HG03342 (cell line): ENCODE measurements at regions not wholly inside any gene's neighbourhood (a gene's known extent, or its start where the extent isn't known, plus 50 kb on each side); places are given as distances from the start of the nearest gene placed in this dataset.

Experiments used
- ATAC-seq: cut with Tn5 transposase; IDR thresholded peaks from one replicate; pipeline ENCODE4 v1.9.1; 2021; ENCODE audit warnings: mild to moderate bottlenecking, moderate library complexity; ENCODE audit not compliant: unreplicated experiment

DNA sequence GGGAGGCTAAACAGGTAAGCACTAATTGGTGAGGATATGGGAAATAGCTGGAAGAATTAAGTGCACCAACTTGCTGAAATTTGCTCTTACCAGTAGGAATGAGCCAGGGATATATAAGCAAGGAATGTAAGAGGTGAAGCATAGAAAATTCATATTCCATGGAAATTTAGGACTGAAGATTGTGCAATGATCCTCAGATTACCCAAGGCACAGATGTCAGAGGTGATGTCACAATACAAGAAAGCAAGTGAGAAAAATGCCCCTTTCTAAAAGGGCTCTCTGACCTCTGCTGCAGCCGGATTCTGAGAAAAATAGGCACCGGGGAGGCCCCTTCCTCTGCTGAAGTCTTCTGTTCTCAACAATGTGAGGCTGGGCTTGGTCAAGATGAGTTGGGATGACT, 112.3 kb upstream of the ZNF678 start:
- ATAC-seq, result no peak

DNA sequence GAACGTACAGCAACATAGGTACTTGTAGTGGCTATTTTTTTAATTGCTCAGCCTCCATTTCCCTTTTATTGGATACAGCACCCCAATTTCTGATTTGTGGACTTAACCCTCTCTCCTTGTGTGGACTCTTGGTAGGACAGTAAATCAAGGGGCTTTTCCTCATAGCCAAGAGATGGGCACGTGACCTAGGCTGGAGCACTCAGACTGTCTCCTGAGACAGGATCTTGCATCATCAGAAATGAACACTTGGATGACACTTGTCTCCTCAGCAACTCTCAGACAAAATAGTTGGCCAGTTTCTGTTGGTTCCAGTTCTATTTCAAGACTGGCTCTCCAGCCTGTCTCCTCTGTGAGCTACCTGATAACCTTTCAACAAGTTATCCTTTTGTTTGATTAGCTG, 112.9 kb upstream of the ZNF678 start:
- no peak for ATAC-seq

DNA sequence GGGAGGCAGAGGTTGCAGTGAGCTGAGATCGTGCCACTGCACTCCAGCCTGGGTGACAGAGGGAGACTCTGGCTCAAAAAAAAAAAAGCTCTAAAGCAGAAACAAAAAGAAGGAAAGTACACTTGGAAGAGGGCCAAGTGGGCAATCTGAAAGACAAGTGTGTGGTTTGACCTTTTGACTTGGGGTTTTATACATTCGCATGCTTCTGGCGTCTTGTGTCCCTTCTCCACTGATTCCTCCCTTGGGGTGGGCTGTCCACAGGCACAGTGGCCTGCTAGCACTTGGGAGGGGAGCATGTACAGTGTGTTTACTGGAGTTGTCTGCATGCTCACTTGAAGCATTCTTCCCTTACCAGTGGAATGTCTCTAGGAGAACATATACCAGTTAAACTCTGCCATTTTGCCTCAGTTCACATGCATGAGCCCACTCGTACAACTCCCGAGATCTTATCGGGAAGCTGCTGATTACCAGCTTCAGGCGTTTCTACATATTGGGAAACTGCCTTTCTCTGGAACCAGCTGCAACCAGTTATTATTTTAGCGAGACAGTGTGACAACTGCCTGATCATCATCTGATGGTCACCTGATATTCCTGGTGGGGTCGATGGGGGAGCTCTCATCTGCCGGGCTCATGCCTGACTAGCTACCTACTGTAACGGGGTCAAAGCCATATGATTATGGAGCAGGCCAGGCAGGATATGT, 113.5 kb upstream of the ZNF678 start:
- ATAC-seq, result no peak

DNA sequence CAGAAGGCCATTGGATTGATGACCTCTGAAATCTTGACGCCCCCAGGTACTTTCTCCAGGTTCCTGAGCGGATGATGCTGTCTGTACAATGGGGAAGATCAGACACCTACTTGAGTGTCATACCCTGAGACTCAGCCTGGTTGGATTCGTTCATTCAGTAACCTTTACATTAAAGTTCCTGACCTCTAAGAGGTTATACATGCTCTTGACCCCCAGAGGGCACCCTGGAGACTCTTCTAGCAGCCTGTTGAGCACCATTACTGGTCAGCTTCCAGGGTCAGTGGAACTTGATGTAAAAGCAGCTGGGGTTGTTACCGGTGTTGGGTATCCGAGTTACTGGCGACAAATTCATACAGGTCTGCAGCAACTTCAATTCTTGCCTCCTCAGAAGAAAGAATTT, 114.3 kb upstream of the ZNF678 start:
- ATAC-seq, result peak; percentile 64

DNA sequence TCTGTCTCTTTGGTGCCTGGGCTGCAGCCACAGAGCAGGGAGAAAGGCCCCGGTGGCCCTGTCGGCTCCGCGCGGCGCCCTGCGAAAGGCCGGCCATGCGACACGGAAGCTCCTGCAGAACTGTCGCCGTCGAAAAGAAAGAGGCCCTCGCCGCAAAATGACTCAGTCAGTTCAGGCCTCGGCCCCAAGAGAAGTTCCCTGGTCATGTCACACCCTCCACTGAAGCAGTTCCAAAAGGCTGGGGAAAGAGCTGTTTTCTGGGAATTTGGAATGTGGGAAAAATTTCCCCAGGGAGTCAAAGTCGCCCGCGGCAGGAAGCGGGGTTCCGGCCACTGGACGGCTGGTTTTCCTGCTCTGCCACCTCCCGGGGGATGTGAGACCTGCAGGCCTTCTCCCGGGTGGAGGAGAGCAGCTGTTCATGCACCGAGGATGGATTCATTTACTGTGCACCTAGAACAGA, 115.8 kb upstream of the ZNF678 start:
- ATAC-seq, result no peak

DNA sequence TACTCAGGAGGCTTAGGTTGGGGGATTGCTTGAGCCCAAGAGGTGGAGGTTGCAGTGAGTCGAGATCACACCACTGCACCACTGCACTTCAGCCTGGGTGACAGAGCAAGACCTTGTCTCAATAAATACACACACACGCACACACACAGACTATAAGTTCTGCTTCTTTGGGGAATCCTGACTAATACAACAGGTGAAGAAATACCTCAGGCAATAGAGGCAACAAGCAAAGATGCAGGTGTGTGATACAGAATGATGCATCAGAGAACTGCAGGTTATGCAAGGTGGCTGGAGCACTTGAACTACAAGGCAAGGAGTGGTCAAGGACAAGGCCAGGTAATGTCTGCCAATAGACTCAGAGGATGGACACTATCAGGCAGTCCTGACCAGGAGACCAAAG, 117.6 kb upstream of the ZNF678 start:
- no peak for ATAC-seq

DNA sequence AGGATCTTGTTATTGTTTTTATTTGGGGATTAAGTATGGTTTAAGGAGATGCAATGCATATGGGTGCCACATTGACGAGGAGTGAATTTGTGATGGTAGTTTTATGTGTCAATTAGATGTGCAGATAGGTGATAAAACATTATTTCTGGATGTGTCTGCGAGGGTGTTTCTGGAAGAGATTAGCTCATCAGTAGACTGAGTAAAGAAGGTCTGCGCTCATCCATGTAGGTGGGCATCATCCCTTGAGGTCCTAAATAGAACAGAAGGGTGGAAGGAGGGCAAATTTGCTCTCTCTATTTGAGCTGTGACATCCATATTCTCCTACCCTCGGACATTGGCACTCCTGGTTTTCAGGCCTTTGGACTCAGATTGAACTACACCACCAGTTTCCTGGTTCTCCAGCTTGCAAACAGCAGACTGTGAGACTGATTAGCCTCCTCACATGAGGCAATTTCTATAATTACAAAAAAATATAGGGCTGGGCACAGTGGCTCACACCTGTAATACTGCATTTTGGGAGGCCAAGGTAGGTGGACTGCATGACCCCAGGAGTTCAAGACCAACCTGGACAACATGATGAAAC, 118.2 kb upstream of the ZNF678 start:
- ATAC-seq, result no peak

DNA sequence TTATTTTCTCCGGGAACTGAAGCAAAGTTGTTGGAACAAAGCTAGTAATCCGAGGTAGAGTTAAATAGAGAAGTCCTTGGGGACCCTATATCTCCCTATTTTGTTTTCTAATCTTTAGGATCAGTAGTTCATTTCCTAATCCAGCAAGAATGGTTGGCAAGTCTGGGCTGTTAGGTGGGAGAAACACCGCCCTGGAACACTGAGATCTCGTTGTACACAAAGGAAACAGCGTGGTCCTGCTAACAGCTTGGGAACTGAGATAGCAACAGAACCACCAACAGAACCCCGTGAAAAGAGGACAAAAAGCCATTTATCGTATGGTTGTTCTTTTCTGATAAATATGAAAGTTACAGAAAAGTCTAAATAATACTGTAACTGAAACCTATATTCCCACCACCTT, 121.9 kb upstream of the CDC42BPA start:
- no peak for ATAC-seq

DNA sequence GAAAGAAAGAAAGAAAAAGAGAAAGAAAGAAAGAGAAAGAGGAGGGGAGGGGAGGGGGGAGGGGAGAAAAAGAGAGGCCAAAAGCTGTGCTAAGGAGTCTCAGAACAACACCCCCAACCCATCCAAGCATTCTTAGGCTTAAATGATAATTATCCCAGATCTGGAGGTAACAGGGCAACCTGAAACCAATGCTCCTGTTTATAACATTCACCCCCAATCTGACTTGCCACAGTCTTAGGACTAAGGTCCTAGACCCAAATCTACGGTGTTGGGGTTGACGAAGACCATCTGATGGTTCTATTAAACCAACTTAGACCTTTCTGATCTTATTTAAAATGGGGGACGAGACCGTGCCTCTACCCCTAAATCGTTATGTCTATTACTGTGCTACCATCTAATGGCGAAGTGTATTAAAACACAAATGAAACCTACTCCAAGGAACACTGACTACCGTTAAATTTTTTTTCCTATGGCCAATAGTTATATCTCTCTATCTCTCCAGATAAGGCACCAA, 119.3 kb upstream of the CDC42BPA start:
- ATAC-seq, result no peak

DNA sequence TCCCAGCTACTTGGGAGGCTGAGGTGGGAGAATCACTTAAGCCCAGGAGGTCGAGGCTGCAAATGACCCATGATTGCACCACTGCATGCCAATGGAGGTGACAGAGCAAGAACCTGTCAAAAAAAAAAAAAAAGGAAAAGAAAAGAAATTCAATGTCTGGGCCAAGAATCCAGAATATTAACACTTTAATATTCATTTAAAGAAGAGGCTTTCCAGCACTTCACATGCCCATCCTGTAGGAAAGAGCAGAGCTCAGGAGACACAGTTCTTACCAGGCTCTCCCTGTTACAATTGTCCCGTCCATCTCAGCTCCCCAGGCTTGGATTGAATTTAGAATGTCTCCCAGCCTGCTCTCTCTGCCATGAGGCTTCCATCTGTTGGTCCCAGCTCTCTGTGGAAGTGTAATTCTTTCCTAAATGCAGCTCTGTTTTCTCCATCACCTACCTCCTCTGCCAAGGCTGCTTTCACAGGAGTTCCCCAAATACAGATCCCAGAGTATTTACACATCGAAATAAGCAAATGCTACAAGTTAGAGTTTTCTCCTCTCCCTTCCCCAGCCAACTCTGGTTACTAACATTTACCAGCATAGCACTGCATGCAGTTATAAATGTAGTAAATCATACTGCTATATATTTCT, 116.6 kb upstream of the CDC42BPA start:
- no peak for ATAC-seq

DNA sequence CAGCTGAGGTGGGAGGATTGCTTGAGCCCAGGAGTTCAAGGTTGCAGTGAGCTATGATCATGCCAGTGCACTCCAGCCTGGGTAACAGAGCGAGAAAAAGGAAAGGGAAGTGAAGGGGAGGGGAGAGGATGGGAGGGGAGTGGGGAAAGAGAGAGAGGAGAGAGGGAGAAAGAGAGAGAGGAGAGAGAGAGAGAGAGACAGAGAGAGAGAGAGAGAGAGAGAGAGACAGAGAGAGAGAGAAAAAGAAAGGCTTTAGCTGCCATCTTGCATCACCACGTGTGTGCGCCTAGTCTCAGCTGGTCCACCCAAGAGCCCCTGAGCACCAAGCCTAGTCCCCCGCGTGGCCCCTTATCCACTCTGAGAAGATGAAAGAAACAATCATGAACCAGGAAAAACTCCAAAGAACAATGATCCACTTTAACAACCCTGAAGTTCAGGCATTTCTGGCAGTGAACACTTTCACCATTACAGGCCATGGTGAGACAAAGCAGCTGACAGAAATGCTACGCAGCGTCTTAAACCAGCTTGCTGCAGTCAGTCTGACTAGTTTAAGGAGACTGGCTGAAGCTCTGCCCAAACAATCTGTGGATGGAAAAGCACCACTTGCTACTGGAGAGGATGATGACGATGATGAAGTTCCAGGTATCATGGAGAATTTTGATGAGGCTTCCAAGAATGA, 115.5 kb upstream of the CDC42BPA start:
- no peak for ATAC-seq

DNA sequence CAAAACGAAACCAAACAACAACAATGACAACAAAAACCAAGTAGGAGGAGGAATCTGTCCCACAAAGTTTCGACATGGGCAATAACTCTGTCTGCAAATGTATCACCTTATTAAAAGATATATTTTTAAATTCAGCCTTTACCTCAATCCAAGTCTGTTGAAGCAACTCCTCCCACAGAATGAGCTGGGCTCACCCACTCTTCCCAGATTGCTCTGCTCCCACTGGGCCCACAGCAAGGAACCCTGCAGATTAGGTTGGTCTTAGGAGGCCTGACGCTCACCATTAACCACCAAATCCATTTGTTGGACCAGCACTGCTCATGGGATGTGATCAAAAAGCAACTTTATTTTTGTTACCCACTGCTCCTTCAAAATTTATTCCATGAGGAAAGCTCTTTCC, 114.7 kb upstream of the CDC42BPA start:
- ATAC-seq, result no peak

DNA sequence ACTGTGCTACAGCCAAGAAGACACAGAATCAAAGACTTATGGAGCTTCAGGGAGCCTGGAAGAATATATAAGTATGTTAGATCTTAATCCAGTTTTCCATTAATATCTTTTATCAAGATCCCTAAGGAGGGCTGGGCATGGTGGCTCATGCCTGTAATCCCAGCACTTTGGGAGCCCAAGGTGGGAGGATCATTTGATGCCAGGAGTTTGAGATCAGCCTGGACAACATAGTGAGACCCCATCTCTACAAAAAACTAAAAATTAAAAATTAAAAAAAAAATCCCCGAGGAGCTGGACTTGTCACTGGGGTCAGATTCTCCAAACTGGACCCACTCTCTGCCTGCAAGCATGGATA, 113.9 kb upstream of the CDC42BPA start:
- ATAC-seq, result no peak

DNA sequence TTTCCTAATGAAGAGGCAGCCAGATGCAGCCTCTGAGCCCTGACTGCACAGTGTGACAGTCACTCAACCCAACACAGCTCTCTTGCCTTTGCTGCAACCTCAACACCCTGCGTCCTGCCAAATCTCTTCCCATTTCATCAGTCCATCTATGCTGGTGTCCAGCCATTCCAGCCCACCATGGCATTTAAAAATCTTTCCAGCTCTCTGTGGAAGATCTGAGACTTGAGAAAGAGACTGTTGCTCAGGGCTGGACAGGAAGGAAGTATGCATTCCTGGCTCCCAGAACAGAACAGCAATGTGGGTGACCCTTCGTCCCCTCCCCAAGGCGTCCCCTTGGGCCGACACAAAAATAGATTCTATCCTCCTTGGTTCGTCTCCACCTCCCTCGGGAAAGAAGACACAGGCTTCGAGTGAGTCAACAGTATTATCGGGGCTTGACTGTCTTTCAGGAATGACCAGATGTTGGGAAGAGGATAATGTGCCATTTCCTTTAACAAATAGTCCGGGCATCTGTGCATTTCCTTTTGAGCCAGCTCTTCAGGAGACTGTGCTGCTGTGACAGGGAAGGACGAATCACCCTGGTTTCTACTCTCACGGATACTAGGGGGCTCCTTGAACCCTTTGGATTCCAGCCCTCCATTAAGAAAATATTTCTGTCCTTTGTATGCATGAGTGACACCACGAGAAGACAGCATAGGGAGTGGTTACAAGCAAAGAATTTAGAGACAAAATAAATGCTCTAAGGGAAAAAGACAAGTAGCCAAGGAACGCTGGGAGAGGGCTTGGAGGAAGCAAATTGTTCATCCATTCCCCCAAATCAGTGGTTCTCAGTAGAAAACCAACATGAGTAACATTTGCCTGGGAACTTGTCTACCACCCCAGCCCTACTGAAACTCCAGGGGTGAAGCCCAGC, 111.4 kb upstream of the CDC42BPA start:
- ATAC-seq, result no peak

DNA sequence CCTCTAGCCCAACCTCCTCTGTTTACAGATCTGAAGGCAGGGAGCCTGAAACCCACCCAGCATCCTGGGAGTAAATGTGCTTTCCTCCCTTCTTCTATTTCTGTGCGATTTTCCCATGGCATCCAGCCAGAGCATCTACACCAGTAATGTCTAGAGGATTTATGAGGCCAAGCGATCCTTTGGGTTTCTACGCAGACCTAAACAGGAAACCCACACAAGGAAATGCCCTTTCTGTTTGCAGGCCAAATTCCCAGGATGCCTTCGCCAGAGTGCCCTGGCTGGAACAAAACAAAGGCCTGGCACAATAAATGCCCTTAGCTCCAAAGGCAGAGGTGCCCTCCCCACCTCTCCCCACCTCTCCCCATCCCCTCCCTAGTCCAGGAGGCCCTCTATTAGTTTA, 110.5 kb upstream of the CDC42BPA start:
- ATAC-seq, result no peak

DNA sequence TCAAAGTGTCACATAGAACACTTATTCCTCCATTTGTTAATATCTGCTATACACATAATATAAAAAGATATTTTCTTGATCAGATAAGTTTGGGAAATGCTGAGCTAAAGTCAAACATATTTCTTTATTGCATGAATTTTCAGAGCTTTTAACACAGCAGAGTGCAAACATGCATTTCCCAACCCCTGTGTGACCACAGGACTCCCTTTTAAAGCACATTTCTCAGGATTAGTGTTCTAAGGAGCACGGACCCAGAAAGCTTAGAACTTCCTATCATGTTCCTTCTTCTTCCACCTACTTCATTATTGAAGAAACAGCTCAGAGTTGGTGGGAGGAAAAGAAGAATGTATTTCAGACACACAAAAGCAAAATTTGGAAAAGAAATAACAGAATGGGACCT, 109.1 kb upstream of the CDC42BPA start:
- ATAC-seq, result no peak

DNA sequence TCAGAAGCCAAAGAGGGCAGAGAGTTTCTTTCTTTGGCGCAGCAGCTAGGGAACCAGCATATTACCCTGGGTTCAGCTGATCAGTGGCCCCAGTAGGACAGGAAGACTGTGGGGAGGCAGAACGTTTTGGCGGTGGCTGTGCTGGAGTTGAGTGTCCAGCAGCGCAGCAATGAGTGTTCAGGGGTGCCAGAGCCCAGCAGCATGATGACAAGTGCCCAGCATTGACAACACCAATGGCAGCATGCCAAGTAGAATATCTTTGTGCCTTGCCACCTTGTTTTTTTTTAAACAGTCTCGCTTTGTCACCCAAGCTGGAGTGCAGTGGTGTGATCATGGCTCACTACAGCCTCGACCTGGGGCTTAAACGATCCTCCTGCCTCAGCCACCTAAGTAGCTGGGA, 106.7 kb upstream of the CDC42BPA start:
- no peak for ATAC-seq

DNA sequence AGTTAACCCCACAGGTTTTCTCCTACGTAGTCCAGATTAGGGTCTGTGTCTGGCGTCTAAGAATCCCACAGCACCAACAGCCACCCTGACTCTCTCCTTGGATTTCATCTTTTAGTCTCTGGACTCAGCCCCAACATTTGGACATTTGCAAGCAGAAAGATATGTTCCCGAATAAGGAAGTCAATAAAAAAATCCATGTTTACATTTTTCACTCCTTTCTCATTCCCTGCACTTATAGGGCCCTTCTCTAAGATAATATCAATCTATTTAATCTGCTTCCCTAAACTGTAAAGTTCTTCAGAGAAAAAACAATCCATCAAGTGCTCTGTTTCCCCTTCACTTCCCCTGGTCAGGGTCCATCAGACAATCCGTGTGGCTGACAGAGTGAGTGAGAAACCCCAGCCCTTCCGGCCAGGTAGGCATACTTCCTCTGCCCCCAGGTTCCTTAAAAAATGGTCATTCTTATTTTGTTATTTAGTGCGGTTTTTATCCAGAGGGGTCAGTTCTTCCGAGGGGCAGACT, 105.9 kb upstream of the CDC42BPA start:
- no peak for ATAC-seq

DNA sequence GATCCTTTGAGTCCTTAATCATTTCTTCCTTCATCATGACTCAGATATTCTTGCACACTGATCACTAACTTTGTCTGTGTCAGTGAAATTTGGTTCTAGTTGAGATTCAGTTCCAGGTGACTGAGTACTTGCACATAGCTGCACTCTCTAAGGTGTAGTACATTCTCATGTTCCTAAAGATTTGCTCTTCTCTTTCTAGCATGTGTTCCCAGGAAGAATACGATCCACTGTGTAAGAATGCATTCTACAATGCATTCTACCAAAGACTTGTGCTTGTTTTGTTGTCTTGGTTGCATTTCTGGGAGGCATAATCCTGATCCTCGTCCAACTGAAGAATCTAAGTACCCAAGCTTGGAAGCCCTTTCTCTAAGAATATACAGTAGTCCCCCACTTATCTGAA, 104.3 kb upstream of the CDC42BPA start:
- no peak for ATAC-seq

DNA sequence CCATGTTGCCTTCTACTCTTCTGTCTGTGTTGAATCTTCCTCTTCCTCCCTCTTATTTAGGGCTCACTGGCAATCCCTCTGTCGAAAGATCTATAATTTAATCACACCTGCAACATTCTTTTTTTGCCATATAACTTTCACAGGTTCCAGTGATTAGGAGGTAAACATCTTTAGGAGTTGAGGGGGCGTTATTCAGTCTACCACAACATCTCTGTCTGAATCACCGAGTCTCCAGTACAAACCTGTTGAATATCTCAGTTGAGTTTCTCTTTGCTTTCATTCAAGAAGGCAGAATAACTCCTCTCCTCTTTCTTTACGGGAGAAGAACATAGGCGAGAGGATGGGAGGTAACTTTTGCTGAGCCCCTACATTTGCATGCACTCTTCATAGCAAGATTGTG, 101.9 kb upstream of the CDC42BPA start:
- no peak for ATAC-seq
